PC-9 (cell line): ENCODE measurements at regions not wholly inside any gene's neighbourhood (a gene's known extent, or its start where the extent isn't known, plus 50 kb on each side); places are given as distances from the start of the nearest gene placed in this dataset.

Source experiments
- BruUV-seq: library from RNA; stranded (reverse); fragments of 400-500 nt; replicated peaks from 2 replicates; lab custom pipeline; 2021; lab: Mats Ljungman, UMichigan
- CTCF ChIA-PET: fragments of 300-600 bp; sonication (Branson Sonifier 250); formaldehyde crosslinking; loops from one replicate; lab custom pipeline; 2022; ENCODE audit warnings: antibody characterized with exemption; lab: Charles Lee
- POLR2A ChIA-PET: fragments of 300-600 bp; sonication (Branson Sonifier 250); formaldehyde crosslinking; loops from one replicate; lab custom pipeline; 2022; ENCODE audit warnings: antibody characterized with exemption; ENCODE audit not compliant: unreplicated experiment; lab: Charles Lee
- DNase-seq, 2 experiments: peaks; one replicate each; pipeline versions ENCODE4 v3.0.0 to v3.0.0-alpha.2; 2015 to 2022; ENCODE audit warnings: mixed read lengths in 1 of 2
- H2AFZ ChIP-seq: fragments of 200-600 bp; sonication (generic); 2 replicates; pipeline ENCODE4 v1.8.1; 2017; ENCODE audit warnings: antibody characterized with exemption
- H3F3A ChIP-seq: fragments of 200-600 bp; sonication (generic); 2 replicates; pipeline ENCODE4 v1.8.1; 2017; ENCODE audit warnings: antibody characterized with exemption, mild to moderate bottlenecking, low read depth; ENCODE audit not compliant: insufficient read depth
- H3K27ac ChIP-seq: fragments of 200-600 bp; sonication (generic); 2 replicates; pipeline ENCODE4 v1.6.1; 2016; ENCODE audit warnings: mixed run types
- H3K27me3 ChIP-seq: fragments of 200-600 bp; sonication (generic); 2 replicates; pipeline ENCODE4 v1.6.1; 2016; ENCODE audit warnings: low read depth, mixed run types; ENCODE audit not compliant: insufficient read depth
- H3K36me3 ChIP-seq: fragments of 200-600 bp; sonication (generic); 2 replicates; pipeline ENCODE4 v1.6.1; 2016; ENCODE audit warnings: low read depth, mixed run types
- H3K4me1 ChIP-seq: fragments of 200-600 bp; sonication (generic); replicated peaks from 2 replicates; pipeline ENCODE4 v1.6.1; 2016; ENCODE audit warnings: mixed run types; ENCODE audit not compliant: insufficient read depth
- H3K4me2 ChIP-seq: fragments of 200-600 bp; sonication (generic); 2 replicates; pipeline ENCODE4 v1.6.1; 2017; ENCODE audit warnings: mixed run types
- H3K4me3 ChIP-seq: fragments of 200-600 bp; sonication (generic); 2 replicates; pipeline ENCODE4 v1.6.1; 2016; ENCODE audit warnings: mixed run types
- H3K79me2 ChIP-seq: fragments of 200-600 bp; sonication (generic); 2 replicates; pipeline ENCODE4 v1.6.1; 2017; ENCODE audit warnings: low read depth, mixed run types
- H3K9me2 ChIP-seq: fragments of 200-600 bp; sonication (generic); 2 replicates; pipeline ENCODE4 v1.8.1; 2017; ENCODE audit warnings: mild to moderate bottlenecking; ENCODE audit not compliant: insufficient read depth
- H3K9me3 ChIP-seq: fragments of 200-600 bp; sonication (generic); 2 replicates; pipeline ENCODE4 v1.8.1; 2016; ENCODE audit warnings: low read depth; ENCODE audit not compliant: insufficient read depth
- H4K20me1 ChIP-seq: fragments of 200-600 bp; sonication (generic); 2 replicates; pipeline ENCODE4 v1.8.1; 2017; ENCODE audit not compliant: insufficient read depth
- EZH2 ChIP-seq: fragments of 200-600 bp; sonication (generic); IDR thresholded peaks from 2 replicates; pipeline ENCODE4 v1.8.0; 2017; ENCODE audit warnings: antibody characterized with exemption, low read depth
- intact Hi-C: fragments of 100-400 bp; cut with micrococcal nuclease; formaldehyde crosslinking; loops from one replicate; pipeline ENCODE4 v1.10.0; 2022; ENCODE audit not compliant: unreplicated experiment
- TF ChIP-seq, protein P1 (sequence below): fragments of 200-600 bp; sonication (generic); conservative IDR thresholded peaks from 2 replicates; pipeline ENCODE4 v1.6.1; 2017; ENCODE audit warnings: mixed run types, antibody characterized with exemption, mild to moderate bottlenecking, moderate library complexity

- Histone ChIP-seq H3K9me3 (no peaks in the 10 kb centered on the region; the same call in 1 of the 2 replicates), H3K4me1 (peaks cover 29% of the 10 kb centered on the region), H2AFZ (no peak overlapping the region), H3K4me2 (no peak overlapping the region), H3F3A (peaks cover 19% of the 10 kb centered on the region), H3K4me3 (no peak overlapping the region), H3K36me3 (no peaks in the 10 kb centered on the region), H3K79me2 (no peaks in the 10 kb centered on the region), H3K27me3 (no peaks in the 10 kb centered on the region), H3K27ac (no peak overlapping the region), H4K20me1 (no peaks in the 10 kb centered on the region), H3K9me2 (no peaks in the 10 kb centered on the region)
- BruUV-seq = no TSS peak
- ChIA-PET POLR2A (interaction anchor here (0.5 kb wide), 1 partner anchor 10 kb away, joined by 3 read pairs; no protein-coding TSS in a partner anchor), CTCF (no interaction called here)
- no peak for DNase-seq
- intact Hi-C loops = no loop called here
- no peak for TF ChIP-seq EZH2
- TF ChIP-seq, protein P1, sequence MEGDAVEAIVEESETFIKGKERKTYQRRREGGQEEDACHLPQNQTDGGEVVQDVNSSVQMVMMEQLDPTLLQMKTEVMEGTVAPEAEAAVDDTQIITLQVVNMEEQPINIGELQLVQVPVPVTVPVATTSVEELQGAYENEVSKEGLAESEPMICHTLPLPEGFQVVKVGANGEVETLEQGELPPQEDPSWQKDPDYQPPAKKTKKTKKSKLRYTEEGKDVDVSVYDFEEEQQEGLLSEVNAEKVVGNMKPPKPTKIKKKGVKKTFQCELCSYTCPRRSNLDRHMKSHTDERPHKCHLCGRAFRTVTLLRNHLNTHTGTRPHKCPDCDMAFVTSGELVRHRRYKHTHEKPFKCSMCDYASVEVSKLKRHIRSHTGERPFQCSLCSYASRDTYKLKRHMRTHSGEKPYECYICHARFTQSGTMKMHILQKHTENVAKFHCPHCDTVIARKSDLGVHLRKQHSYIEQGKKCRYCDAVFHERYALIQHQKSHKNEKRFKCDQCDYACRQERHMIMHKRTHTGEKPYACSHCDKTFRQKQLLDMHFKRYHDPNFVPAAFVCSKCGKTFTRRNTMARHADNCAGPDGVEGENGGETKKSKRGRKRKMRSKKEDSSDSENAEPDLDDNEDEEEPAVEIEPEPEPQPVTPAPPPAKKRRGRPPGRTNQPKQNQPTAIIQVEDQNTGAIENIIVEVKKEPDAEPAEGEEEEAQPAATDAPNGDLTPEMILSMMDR = no peak
Measured at GRCh38 chr6:137744877-137745276, 122.2 kb upstream of the TNFAIP3 start.

- Histone ChIP-seq H3K27ac (no peak overlapping the region), H3K4me3 (no peak overlapping the region), H3K36me3 (no peaks in the 10 kb centered on the region), H3K4me2 (no peak overlapping the region), H3K9me3 (no peaks in the 10 kb centered on the region; the same call in 1 of the 2 replicates), H4K20me1 (no peaks in the 10 kb centered on the region), H3F3A (peaks cover 19% of the 10 kb centered on the region), H3K9me2 (no peaks in the 10 kb centered on the region), H2AFZ (no peak overlapping the region), H3K79me2 (no peaks in the 10 kb centered on the region), H3K27me3 (no peaks in the 10 kb centered on the region), H3K4me1 (peaks cover 29% of the 10 kb centered on the region)
- POLR2A ChIA-PET = interaction anchor here (0.5 kb wide), 1 partner anchor 10 kb away, joined by 3 read pairs; no protein-coding TSS in a partner anchor
- CTCF ChIA-PET = no interaction called here
- intact Hi-C loops = no loop called here
- no peak for TF ChIP-seq EZH2
- TF ChIP-seq, protein P1 = no peak
- BruUV-seq = no TSS peak
- no peak for DNase-seq
Measured at GRCh38 chr6:137745321-137745720, 121.7 kb upstream of the TNFAIP3 start.

DNA sequence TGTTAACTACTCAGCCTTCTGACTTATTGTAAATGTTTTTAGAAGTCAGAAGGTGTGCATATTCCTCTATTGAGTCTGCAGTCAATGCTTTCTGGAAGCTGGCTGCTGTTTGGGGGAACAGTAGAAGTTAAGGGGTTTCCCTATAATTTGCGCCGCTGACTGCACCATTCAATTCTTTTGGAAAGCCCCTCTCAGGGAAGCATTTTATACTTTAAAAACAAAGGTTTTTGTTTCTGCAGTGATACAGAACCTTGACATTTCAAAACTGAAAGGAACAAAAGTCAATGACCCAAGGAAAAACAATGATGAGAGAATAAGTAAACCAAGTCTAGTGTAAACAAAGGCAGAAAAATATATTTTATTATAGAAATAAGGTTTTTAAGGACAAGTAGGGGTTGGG is 120.8 kb upstream of the TNFAIP3 start:
- TF ChIP-seq, protein P1 = no peak
- TF ChIP-seq EZH2 = no peak
- no peak for DNase-seq
- no peaks in the 10 kb centered on the region for H4K20me1 ChIP-seq
- H2AFZ ChIP-seq = no peak overlapping the region
- H3K4me3 ChIP-seq = no peak overlapping the region
- CTCF ChIA-PET = no interaction called here
- H3K79me2 ChIP-seq = no peaks in the 10 kb centered on the region
- intact Hi-C loops = no loop called here
- H3K36me3 ChIP-seq = no peaks in the 10 kb centered on the region
- peaks cover 19% of the 10 kb centered on the region for H3F3A ChIP-seq
- peaks cover 29% of the 10 kb centered on the region for H3K4me1 ChIP-seq
- H3K9me2 ChIP-seq = no peaks in the 10 kb centered on the region
- no peaks in the 10 kb centered on the region for H3K27me3 ChIP-seq
- H3K9me3 ChIP-seq = no peaks in the 10 kb centered on the region; the same call in 1 of the 2 replicates
- BruUV-seq = no TSS peak
- H3K4me2 ChIP-seq = no peak overlapping the region
- POLR2A ChIA-PET = no interaction called here
- no peak overlapping the region for H3K27ac ChIP-seq
